Adrenal gland (tissue), 5 donors: ENCODE measurements at regions not wholly inside any gene's neighbourhood (a gene's known extent, or its start where the extent isn't known, plus 50 kb on each side); places are given as distances from the start of the nearest gene placed in this dataset.

Source experiments
- POLR2A ChIP-seq, 2 donors: fragments of 450-650 bp; IDR thresholded peaks; one replicate each; pipeline ENCODE4 v1.6.1; 2017; ENCODE audit warnings: antibody characterized with exemption in 2 of 2, mild to moderate bottlenecking in 2 of 2, moderate library complexity in 1 of 2
- TF ChIP-seq, protein P1 (sequence below), 6 experiments: fragments of 450-650 bp in 4 of 6; fragments of 200-600 bp in 2 of 6; sonication (generic) in 1 of 6; IDR thresholded peaks; 1 replicate in 5 of 6; 2 replicates in 1 of 6; pipeline versions ENCODE4 v1.5.1 to v1.8.0; 2016 to 2021; ENCODE audit warnings: antibody characterized with exemption in 6 of 6, mild to moderate bottlenecking in 2 of 6, moderate library complexity in 1 of 6
- donor health status: DM: no; HTN: no; CAD: no.

DNA sequence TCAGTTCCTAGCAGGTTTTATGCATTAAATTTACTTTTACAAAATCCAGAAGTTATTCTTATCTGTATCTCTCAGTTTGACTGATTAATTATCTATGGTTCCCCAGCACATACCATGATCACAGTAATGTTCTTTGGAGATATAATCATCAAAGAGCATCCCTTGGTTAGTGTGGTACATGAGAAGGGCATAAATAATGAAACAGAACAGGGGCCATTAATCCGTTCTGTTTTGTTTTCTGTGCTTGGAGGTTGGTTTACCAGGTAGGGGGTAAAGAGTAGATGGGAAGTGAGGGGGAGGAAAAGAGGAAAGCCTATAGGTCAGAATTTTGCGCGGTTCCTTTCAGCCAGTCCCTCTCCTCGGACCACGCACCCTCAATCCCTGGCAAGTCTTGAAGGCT lies 718.7 kb upstream of the TENM3 start:
- TF ChIP-seq, protein P1, sequence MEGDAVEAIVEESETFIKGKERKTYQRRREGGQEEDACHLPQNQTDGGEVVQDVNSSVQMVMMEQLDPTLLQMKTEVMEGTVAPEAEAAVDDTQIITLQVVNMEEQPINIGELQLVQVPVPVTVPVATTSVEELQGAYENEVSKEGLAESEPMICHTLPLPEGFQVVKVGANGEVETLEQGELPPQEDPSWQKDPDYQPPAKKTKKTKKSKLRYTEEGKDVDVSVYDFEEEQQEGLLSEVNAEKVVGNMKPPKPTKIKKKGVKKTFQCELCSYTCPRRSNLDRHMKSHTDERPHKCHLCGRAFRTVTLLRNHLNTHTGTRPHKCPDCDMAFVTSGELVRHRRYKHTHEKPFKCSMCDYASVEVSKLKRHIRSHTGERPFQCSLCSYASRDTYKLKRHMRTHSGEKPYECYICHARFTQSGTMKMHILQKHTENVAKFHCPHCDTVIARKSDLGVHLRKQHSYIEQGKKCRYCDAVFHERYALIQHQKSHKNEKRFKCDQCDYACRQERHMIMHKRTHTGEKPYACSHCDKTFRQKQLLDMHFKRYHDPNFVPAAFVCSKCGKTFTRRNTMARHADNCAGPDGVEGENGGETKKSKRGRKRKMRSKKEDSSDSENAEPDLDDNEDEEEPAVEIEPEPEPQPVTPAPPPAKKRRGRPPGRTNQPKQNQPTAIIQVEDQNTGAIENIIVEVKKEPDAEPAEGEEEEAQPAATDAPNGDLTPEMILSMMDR (IDR thresholded peaks at IDR 0.05) = no peak
- no peak for TF ChIP-seq POLR2A (IDR thresholded peaks at IDR 0.05)
